ENCODE measurements at regions not wholly inside any gene's neighbourhood (a gene's known extent, or its start where the extent isn't known, plus 50 kb on each side); places are given as distances from the start of the nearest gene placed in this dataset.

GRCh38 chr2:198596985-198597384, 792.6 kb downstream of the PLCL1 start:
- DNase-seq (ENCODE audit: low read depth): no peak
- no peak overlapping the region for H3K4me3 ChIP-seq (ENCODE audit: low read length)
- TF ChIP-seq CTCF (IDR thresholded peaks at IDR 0.05; ENCODE audit: insufficient read depth, low read depth, low read length, missing control alignments): no peak

GRCh38 chr2:198595721-198596120, 791.3 kb downstream of the PLCL1 start:
- no peak for TF ChIP-seq CTCF (IDR thresholded peaks at IDR 0.05; ENCODE audit: insufficient read depth, low read depth, low read length, missing control alignments)
- H3K4me3 ChIP-seq (ENCODE audit: low read length): no peak overlapping the region
- no peak for DNase-seq (ENCODE audit: low read depth)

- no peak for DNase-seq (ENCODE audit: low read depth)
- H3K4me3 ChIP-seq (ENCODE audit: low read length): no peak overlapping the region
- TF ChIP-seq CTCF (IDR thresholded peaks at IDR 0.05; ENCODE audit: insufficient read depth, low read depth, low read length, missing control alignments): no peak
These were observed 787.2 kb downstream of the PLCL1 start for GRCh38 chr2:198591586-198591985.

GRCh38 chr2:198587741-198588140, 783.3 kb downstream of the PLCL1 start:
- no peak for DNase-seq (ENCODE audit: low read depth)
- no peak overlapping the region for H3K4me3 ChIP-seq (ENCODE audit: low read length)
- TF ChIP-seq CTCF (IDR thresholded peaks at IDR 0.05; ENCODE audit: insufficient read depth, low read depth, low read length, missing control alignments): no peak

GRCh38 chr2:198587240-198587639, 782.8 kb downstream of the PLCL1 start:
- no peak for DNase-seq (ENCODE audit: low read depth)
- H3K4me3 ChIP-seq (ENCODE audit: low read length): no peak overlapping the region
- TF ChIP-seq CTCF (IDR thresholded peaks at IDR 0.05; ENCODE audit: insufficient read depth, low read depth, low read length, missing control alignments): no peak

GRCh38 chr2:198571393-198571792, 767.0 kb downstream of the PLCL1 start:
- H3K4me3 ChIP-seq (ENCODE audit: low read length): no peak overlapping the region
- no peak for TF ChIP-seq CTCF (IDR thresholded peaks at IDR 0.05; ENCODE audit: insufficient read depth, low read depth, low read length, missing control alignments)
- DNase-seq (ENCODE audit: low read depth): no peak

- no peak for DNase-seq (ENCODE audit: low read depth)
- TF ChIP-seq CTCF (IDR thresholded peaks at IDR 0.05; ENCODE audit: insufficient read depth, low read depth, low read length, missing control alignments): no peak
- H3K4me3 ChIP-seq (ENCODE audit: low read length): no peak overlapping the region
These were observed 753.8 kb downstream of the PLCL1 start for GRCh38 chr2:198558176-198558575.
